ENCODE measurements at regions not wholly inside any gene's neighbourhood (a gene's known extent, or its start where the extent isn't known, plus 50 kb on each side); places are given as distances from the start of the nearest gene placed in this dataset.
"Not testable (repeated sequence)": the region's sequence is repeated elsewhere in the genome, so short reads cannot be mapped to it uniquely, and the experiment has no call there.

GRCh38 chr14:50027816-50028215, 88.6 kb downstream of the VCPKMT start:
- TF ChIP-seq POLR2A (IDR thresholded peaks at IDR 0.05) (no peak), CTCF (IDR thresholded peaks at IDR 0.05) (no peak)
- no peak for DNase-seq
- intact Hi-C loops (cut with DNase I; ENCODE audit: low total_unique reads) = no loop called here
- Histone ChIP-seq H3K4me3 (no peak overlapping the region), H3K27me3 (no peaks in the 10 kb centered on the region), H3K9me3 (no peaks in the 10 kb centered on the region), H3K27ac (no peak overlapping the region), H3K4me1 (no peaks in the 10 kb centered on the region), H3K36me3 (no peaks in the 10 kb centered on the region)

DNA sequence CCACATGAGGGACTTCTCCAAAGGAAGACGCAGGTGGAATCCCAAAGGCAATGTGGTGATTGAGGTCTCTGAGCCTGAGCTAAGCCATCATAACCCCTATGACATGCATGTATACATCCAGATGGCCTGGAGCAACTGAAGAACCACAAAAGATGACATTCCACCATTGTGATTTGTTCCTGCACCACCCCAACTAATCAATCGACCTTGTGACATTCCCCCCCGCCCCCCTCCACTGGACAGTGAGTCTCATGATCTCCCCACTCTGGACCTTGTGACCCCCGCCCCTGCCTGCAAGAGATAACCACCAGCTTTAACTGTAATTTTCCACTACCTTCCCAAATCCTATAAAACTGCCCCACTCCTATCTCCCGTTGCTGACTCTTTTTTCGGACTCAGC, 87.9 kb downstream of the VCPKMT start:
- intact Hi-C loops (cut with DNase I; ENCODE audit: low total_unique reads) = no loop called here
- Histone ChIP-seq H3K27me3 (no peaks in the 10 kb centered on the region), H3K36me3 (no peaks in the 10 kb centered on the region), H3K27ac (no peak overlapping the region), H3K4me1 (no peaks in the 10 kb centered on the region), H3K9me3 (no peaks in the 10 kb centered on the region), H3K4me3 (no peak overlapping the region)
- no peak for DNase-seq
- no peak for TF ChIP-seq CTCF (IDR thresholded peaks at IDR 0.05)
- TF ChIP-seq POLR2A (IDR thresholded peaks at IDR 0.05) = no peak

DNA sequence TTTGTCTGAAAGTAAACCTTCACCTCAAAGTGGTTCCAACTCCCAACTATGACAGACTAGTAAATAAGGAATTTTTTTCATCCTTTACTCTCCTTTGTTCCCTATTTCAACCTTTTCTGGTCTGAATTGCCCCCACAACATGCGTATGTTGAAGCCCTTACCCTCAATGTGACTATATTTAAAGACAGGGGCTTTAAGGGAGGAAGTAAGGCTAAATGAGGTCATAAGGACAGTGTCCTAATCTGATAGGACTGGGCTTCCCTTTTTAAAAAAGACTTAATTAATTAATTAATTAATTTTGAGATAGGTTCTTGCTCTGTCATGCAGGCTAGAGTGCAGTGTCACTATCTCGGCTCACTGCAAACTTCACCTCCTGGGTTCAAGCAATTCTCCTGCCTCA, 86.3 kb downstream of the VCPKMT start:
- Histone ChIP-seq H3K27ac (no peak overlapping the region), H3K4me1 (no peaks in the 10 kb centered on the region), H3K27me3 (no peaks in the 10 kb centered on the region), H3K9me3 (no peaks in the 10 kb centered on the region), H3K36me3 (no peaks in the 10 kb centered on the region), H3K4me3 (no peak overlapping the region)
- no peak for DNase-seq
- TF ChIP-seq CTCF (IDR thresholded peaks at IDR 0.05) (no peak), POLR2A (IDR thresholded peaks at IDR 0.05) (no peak)
- intact Hi-C loops (cut with DNase I; ENCODE audit: low total_unique reads) = no loop called here

- H3K9me3 ChIP-seq; DNase-seq; H3K27ac ChIP-seq; H3K4me1 ChIP-seq; H3K36me3 ChIP-seq; H3K4me3 ChIP-seq; intact Hi-C loops (cut with DNase I; ENCODE audit: low total_unique reads); H3K27me3 ChIP-seq: not testable (repeated sequence)
Observed at GRCh38 chr14:50030911-50031310, 85.5 kb downstream of the VCPKMT start.

- DNase-seq = no peak
- Histone ChIP-seq H3K4me3 (no peak overlapping the region), H3K9me3 (no peaks in the 10 kb centered on the region), H3K36me3 (no peaks in the 10 kb centered on the region), H3K4me1 (no peaks in the 10 kb centered on the region), H3K27me3 (no peaks in the 10 kb centered on the region), H3K27ac (peak overlapping the region; percentile 18 to 49)
- intact Hi-C loops (cut with DNase I; ENCODE audit: low total_unique reads) = no loop called here
- no peak for TF ChIP-seq POLR2A (IDR thresholded peaks at IDR 0.05)
- no peak for TF ChIP-seq CTCF (IDR thresholded peaks at IDR 0.05)
Observed at GRCh38 chr14:50031602-50032313, 84.6 kb downstream of the VCPKMT start.

DNA sequence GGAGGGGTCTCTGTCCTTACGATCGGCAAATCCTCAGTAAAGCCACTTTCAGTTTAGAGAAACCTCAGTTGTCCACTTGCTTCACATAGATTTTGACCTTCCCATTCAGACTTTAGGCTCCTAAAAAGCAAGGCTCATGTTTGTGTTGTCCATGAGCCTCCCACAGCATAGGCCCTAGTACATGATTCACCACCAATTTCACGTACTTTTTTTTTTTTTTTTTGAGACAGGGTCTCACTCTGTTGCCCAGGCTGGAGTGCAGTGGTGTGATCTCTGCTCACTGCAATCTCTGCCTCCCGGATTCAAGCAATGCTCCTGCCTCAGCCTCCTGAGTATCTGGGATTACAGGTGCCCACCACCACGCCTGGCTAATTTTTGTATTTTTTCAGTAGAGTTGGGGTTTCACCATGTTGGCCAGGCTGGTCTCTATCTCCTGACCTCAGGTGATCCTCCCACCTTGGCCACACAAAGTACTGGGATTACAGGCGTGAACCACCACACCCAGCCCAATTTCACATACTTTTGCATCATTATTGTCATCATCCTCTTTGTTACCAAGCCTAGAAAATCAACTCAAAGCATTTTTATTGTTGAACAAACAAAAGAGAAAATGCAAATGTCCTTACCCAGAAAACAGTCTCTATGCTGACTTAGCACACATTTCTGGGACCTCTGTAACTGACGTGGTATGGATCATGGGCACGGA, 83.8 kb downstream of the VCPKMT start:
- H3K27me3 ChIP-seq; intact Hi-C loops (cut with DNase I; ENCODE audit: low total_unique reads); DNase-seq; H3K9me3 ChIP-seq; H3K4me3 ChIP-seq; H3K36me3 ChIP-seq; H3K4me1 ChIP-seq: not testable (repeated sequence)
- peak overlapping the region in 1 of 2 donors; percentile 18 for H3K27ac ChIP-seq
